Pulmonary artery endothelial cell (primary cell): ENCODE measurements at regions not wholly inside any gene's neighbourhood (a gene's known extent, or its start where the extent isn't known, plus 50 kb on each side); places are given as distances from the start of the nearest gene placed in this dataset.
"Not testable (repeated sequence)": the region's sequence is repeated elsewhere in the genome, so short reads cannot be mapped to it uniquely, and the experiment has no call there.

Experiments
- DNase-seq: peaks from one replicate; pipeline ENCODE4 v3.0.0-alpha.2; 2011; ENCODE audit warnings: low read depth, low spot score

GRCh38 chr4:38330936-38331335 is 333.1 kb upstream of the KLF3 start:
- DNase-seq = no peak

- no peak for DNase-seq
These were observed 331.3 kb upstream of the KLF3 start for GRCh38 chr4:38332699-38333098.

GRCh38 chr4:38333219-38333618 is 330.8 kb upstream of the KLF3 start:
- no peak for DNase-seq

GRCh38 chr4:38334791-38335190 is 329.2 kb upstream of the KLF3 start:
- DNase-seq = no peak

GRCh38 chr4:38338939-38339338 is 325.1 kb upstream of the KLF3 start:
- not testable (repeated sequence) for DNase-seq

- no peak for DNase-seq
These were observed 320.4 kb upstream of the KLF3 start for GRCh38 chr4:38343608-38344007.

- DNase-seq = no peak
These were observed 319.1 kb upstream of the KLF3 start for GRCh38 chr4:38344929-38345328.

GRCh38 chr4:38347251-38347650 is 316.7 kb upstream of the KLF3 start:
- DNase-seq = no peak

- no peak for DNase-seq
These were observed 309.6 kb upstream of the KLF3 start for GRCh38 chr4:38354421-38354820.

- no peak for DNase-seq
These were observed 309.1 kb upstream of the KLF3 start for GRCh38 chr4:38354872-38355271.

- DNase-seq = no peak
These were observed 307.3 kb upstream of the KLF3 start for GRCh38 chr4:38356686-38357085.

- no peak for DNase-seq
These were observed 306.5 kb upstream of the KLF3 start for GRCh38 chr4:38357546-38357945.

- DNase-seq = no peak
These were observed 304.9 kb upstream of the KLF3 start for GRCh38 chr4:38359113-38359512.

- no peak for DNase-seq
These were observed 303.8 kb upstream of the KLF3 start for GRCh38 chr4:38360201-38360600.

GRCh38 chr4:38364383-38364963 is 299.5 kb upstream of the KLF3 start:
- no peak for DNase-seq

GRCh38 chr4:38365261-38365660 is 298.7 kb upstream of the KLF3 start:
- no peak for DNase-seq

GRCh38 chr4:38365748-38366310 is 298.2 kb upstream of the KLF3 start:
- DNase-seq = no peak

GRCh38 chr4:38366456-38366855 is 297.5 kb upstream of the KLF3 start:
- DNase-seq = no peak

GRCh38 chr4:38366997-38367396 is 297.0 kb upstream of the KLF3 start:
- DNase-seq = no peak

- no peak for DNase-seq
These were observed 296.3 kb upstream of the KLF3 start for GRCh38 chr4:38367642-38368174.

GRCh38 chr4:38368613-38369012 is 295.4 kb upstream of the KLF3 start:
- DNase-seq = no peak

- DNase-seq = no peak
These were observed 292.6 kb upstream of the KLF3 start for GRCh38 chr4:38371391-38371851.

GRCh38 chr4:38373375-38373774 is 290.6 kb upstream of the KLF3 start:
- no peak for DNase-seq
